PC-3 (cell line): ENCODE measurements at regions not wholly inside any gene's neighbourhood (a gene's known extent, or its start where the extent isn't known, plus 50 kb on each side); places are given as distances from the start of the nearest gene placed in this dataset.

ENCODE experiments used
- CTCF ChIP-seq: fragments of 300-600 bp; sonication (generic); conservative IDR thresholded peaks from 2 replicates; pipeline ENCODE4 v1.5.1; 2017; ENCODE audit warnings: antibody characterized with exemption, low read depth, mild to moderate bottlenecking, low read length
- EZH2 ChIP-seq: fragments of 300-600 bp; sonication (generic); IDR thresholded peaks from one replicate; pipeline ENCODE4 v1.6.1; 2017; ENCODE audit warnings: antibody characterized with exemption, mild to moderate bottlenecking, low read length; ENCODE audit not compliant: unreplicated experiment

GRCh38 chr4:83657336-83657735 is 121.4 kb downstream of the GPAT3 start:
- TF ChIP-seq CTCF (no peak), EZH2 (no peak)
